Upper lobe of left lung (tissue), 6 donors: ENCODE measurements at regions not wholly inside any gene's neighbourhood (a gene's known extent, or its start where the extent isn't known, plus 50 kb on each side); places are given as distances from the start of the nearest gene placed in this dataset.
A peak's percentile ranks its signal among the peaks of the same experiment; 100 is the strongest.
"Not testable (repeated sequence)": the region's sequence is repeated elsewhere in the genome, so short reads cannot be mapped to it uniquely, and the experiment has no call there.

Source experiments
- ATAC-seq, 2 donors: fragments of 200-7000 bp; cut with Tn5 transposase; one replicate each; pipeline ENCODE4 v1.9.1; 2022; ENCODE audit warnings: mild to moderate bottlenecking in 2 of 2, moderate library complexity in 2 of 2; ENCODE audit not compliant: low FRiP score in 2 of 2
- DNase-seq, 2 donors: peaks; one replicate each; pipeline ENCODE4 v3.0.0-alpha.2; 2019 to 2020
- H3K27ac ChIP-seq, 4 donors: fragments of 200-600 bp; sonication (generic); one replicate each; pipeline ENCODE4 v1.5.1; 2016 to 2019
- H3K27me3 ChIP-seq, 4 donors: fragments of 200-600 bp; sonication (generic); one replicate each; pipeline ENCODE4 v1.5.1; 2017 to 2019
- H3K36me3 ChIP-seq, 4 donors: fragments of 200-600 bp; sonication (generic); one replicate each; pipeline ENCODE4 v1.5.1; 2016 to 2019
- H3K4me1 ChIP-seq, 4 donors: fragments of 200-600 bp; sonication (generic); one replicate each; pipeline ENCODE4 v1.5.1; 2018 to 2019
- H3K4me3 ChIP-seq, 4 donors: fragments of 200-600 bp; sonication (generic); one replicate each; pipeline ENCODE4 v1.5.1; 2017 to 2019; ENCODE audit warnings: mild to moderate bottlenecking in 2 of 4, moderate library complexity in 1 of 4
- H3K9me3 ChIP-seq, 4 donors: fragments of 200-600 bp; sonication (generic); one replicate each; pipeline ENCODE4 v1.5.1; 2018 to 2019
- CTCF ChIP-seq, 6 experiments: fragments of 450-650 bp in 4 of 6; fragments of 200-600 bp in 2 of 6; sonication (generic) in 2 of 6; IDR thresholded peaks; one replicate each; pipeline ENCODE4 v1.5.1; 2016 to 2019; ENCODE audit warnings: antibody characterized with exemption in 6 of 6
- EP300 ChIP-seq, 4 donors: sonication (generic); formaldehyde crosslinking; IDR thresholded peaks; one replicate each; pipeline ENCODE4 v1.5.1; 2017; ENCODE audit warnings: antibody characterized with exemption in 4 of 4, control low read depth in 2 of 4
- POLR2A ChIP-seq, 4 donors: fragments of 450-650 bp; IDR thresholded peaks; one replicate each; pipeline ENCODE4 v1.5.1; 2016 to 2017; ENCODE audit warnings: antibody characterized with exemption in 4 of 4, mild to moderate bottlenecking in 2 of 4
- POLR2AphosphoS5 ChIP-seq, 2 donors: sonication (generic); formaldehyde crosslinking; IDR thresholded peaks; one replicate each; pipeline ENCODE4 v1.5.1; 2017; ENCODE audit warnings: antibody characterized with exemption in 2 of 2
- WGBS, 2 donors: methylation state at CpG; one replicate each; pipeline ENCODE4 v1.1.5; 2017 to 2018; 5-methylcytosine and 5-hydroxymethylcytosine counted together
- donor health status: DM: no; HTN: no; CAD: no; lungs with moderate emphysema.
- donor health status: DM: no; HTN: yes; CAD: no; lungs with severe emphysema.

GRCh38 chr6:27145731-27146455, 101.6 kb upstream of the PRSS16 start:
- H3K9me3 ChIP-seq: no peaks in the 10 kb centered on the region
- no peaks in the 10 kb centered on the region for H3K27me3 ChIP-seq
- peak overlapping the region; percentile 53 to 68 (median 58) for H3K4me3 ChIP-seq
- H3K4me1 ChIP-seq: peaks cover 12 to 27% (median 17%) of the 10 kb centered on the region in 4 donors
- H3K27ac ChIP-seq: peak overlapping the region; percentile 89 to 95 (median 94)
- TF ChIP-seq EP300 (IDR thresholded peaks at IDR 0.05) (peak in 3 of 4 donors; percentile 12 to 53 (median 47)), POLR2AphosphoS5 (IDR thresholded peaks at IDR 0.05) (peak; percentile 79 to 87), POLR2A (IDR thresholded peaks at IDR 0.05) (peak in 3 of 4 donors; percentile 11 to 31 (median 25)), CTCF (IDR thresholded peaks at IDR 0.05) (no peak)
- H3K36me3 ChIP-seq: no peaks in the 10 kb centered on the region
- DNase-seq (peak in 1 of 2 donors; percentile 89), ATAC-seq (peak; percentile 86 to 92)
- 1 to 2% methylated on average over 25 of the region's 25 CpGs for WGBS, 2 donors

DNA sequence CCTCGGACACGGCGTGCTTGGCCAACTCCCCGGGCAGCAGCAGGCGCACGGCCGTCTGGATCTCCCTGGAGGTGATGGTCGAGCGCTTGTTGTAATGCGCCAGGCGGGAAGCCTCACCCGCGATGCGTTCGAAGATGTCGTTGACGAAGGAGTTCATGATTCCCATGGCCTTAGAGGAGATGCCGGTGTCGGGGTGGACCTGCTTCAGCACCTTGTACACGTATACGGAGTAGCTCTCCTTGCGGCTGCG, 101.1 kb upstream of the PRSS16 start:
- H3K4me1 ChIP-seq: peaks cover 10 to 27% (median 17%) of the 10 kb centered on the region in 4 donors
- H3K27me3 ChIP-seq, H3K36me3 ChIP-seq, H3K9me3 ChIP-seq: not testable (repeated sequence)
- peak overlapping the region; percentile 89 to 95 (median 94) for H3K27ac ChIP-seq
- ATAC-seq: peak in 1 of 2 donors; percentile 5
- WGBS, 2 donors: 4 to 6% methylated on average over 5 to 15 of the region's 23 CpGs
- peak in 1 of 2 donors; percentile 68 for DNase-seq
- H3K4me3 ChIP-seq: peak overlapping the region; percentile 53 to 68 (median 58)

DNA sequence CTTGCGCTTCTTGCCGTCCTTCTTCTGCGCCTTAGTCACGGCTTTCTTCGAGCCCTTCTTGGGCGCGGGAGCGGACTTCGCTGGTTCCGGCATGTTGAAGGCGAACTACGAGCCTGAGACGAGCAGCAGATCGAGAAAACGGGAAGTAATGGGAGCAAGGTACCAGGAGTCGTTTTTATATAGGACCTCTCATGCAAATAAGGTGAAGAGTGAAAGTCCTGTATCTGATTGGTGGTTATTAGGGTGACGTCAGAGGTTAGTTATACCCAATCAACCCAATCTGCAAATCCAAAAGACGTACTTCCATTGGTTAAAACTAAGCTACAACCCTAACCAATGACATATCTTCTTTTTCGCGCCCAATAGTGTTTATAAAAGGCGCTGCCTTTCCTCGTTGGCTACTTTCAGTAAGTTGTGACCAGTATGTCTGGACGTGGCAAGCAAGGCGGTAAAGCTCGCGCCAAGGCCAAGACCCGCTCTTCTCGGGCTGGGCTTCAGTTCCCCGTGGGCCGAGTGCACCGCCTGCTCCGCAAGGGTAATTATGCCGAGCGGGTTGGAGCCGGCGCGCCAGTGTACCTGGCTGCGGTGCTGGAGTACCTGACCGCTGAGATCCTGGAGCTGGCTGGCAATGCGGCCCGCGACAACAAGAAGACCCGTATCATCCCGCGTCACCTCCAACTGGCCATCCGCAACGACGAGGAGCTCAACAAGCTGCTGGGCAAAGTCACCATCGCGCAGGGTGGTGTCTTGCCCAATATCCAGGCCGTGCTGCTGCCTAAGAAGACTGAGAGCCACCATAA, 100.6 kb upstream of the PRSS16 start:
- Histone ChIP-seq H3K36me3 (no peaks in the 10 kb centered on the region), H3K27ac (peak overlapping the region; percentile 89 to 95 (median 94)), H3K4me3 (peak overlapping the region; percentile 53 to 68 (median 58)), H3K9me3 (no peaks in the 10 kb centered on the region), H3K27me3 (no peaks in the 10 kb centered on the region), H3K4me1 (peaks cover 10 to 27% (median 16%) of the 10 kb centered on the region in 4 donors)
- peak; percentile 94 to 96 for ATAC-seq
- 0 to 3% methylated on average over 17 to 51 of the region's 51 CpGs for WGBS, 2 donors
- peak in 1 of 6 experiments; percentile 25 for TF ChIP-seq CTCF (IDR thresholded peaks at IDR 0.05)
- peak in 1 of 4 donors; percentile 66 for TF ChIP-seq EP300 (IDR thresholded peaks at IDR 0.05)
- TF ChIP-seq POLR2A (IDR thresholded peaks at IDR 0.05): peak in 3 of 4 donors; percentile 94 to 98 (median 97)
- TF ChIP-seq POLR2AphosphoS5 (IDR thresholded peaks at IDR 0.05): peak; percentile 99
- DNase-seq: peak; percentile 69 to 91

DNA sequence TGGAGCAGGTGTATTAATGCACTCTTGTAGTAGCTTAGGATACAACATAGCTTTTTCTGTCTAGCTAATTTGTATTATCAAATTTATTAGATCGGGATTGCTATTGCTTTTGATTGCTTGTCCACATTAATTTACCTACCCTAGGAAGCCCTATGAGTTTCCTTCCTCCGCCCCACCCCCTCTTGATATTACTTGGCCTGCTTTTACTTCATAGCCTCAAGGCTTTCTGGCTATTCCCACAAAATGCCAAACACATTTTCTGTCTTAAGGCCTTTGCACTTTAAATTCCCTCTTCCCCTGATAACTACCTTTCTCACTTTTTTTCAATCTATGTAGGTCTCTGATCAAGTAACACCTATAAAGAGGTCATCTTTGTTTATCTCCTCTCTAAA, 99.1 kb upstream of the PRSS16 start:
- Histone ChIP-seq H3K4me1 (peaks cover 10 to 27% (median 16%) of the 10 kb centered on the region in 4 donors), H3K4me3 (no peak overlapping the region), H3K27me3 (no peaks in the 10 kb centered on the region), H3K27ac (no peak overlapping the region), H3K9me3 (no peaks in the 10 kb centered on the region), H3K36me3 (no peaks in the 10 kb centered on the region)
- TF ChIP-seq CTCF (IDR thresholded peaks at IDR 0.05) (no peak), POLR2A (IDR thresholded peaks at IDR 0.05) (no peak), POLR2AphosphoS5 (IDR thresholded peaks at IDR 0.05) (no peak), EP300 (IDR thresholded peaks at IDR 0.05) (no peak)
- ATAC-seq (no peak), DNase-seq (no peak)
- WGBS, 2 donors: 92 to 98% methylated on average over 2 of the region's 2 CpGs

GRCh38 chr6:27149150-27149549, 98.4 kb upstream of the PRSS16 start:
- Histone ChIP-seq H3K27me3 (no peaks in the 10 kb centered on the region), H3K27ac (no peak overlapping the region), H3K4me3 (no peak overlapping the region), H3K36me3 (no peaks in the 10 kb centered on the region), H3K9me3 (no peaks in the 10 kb centered on the region), H3K4me1 (peaks cover 10 to 22% (median 13%) of the 10 kb centered on the region in 4 donors)
- ATAC-seq (no peak), DNase-seq (no peak)
- WGBS, 2 donors: 58% methylated on average over 1 of the region's 1 CpG; no CpG with 5 or more reads in 1 of the 2 donors
- TF ChIP-seq CTCF (IDR thresholded peaks at IDR 0.05) (no peak), POLR2AphosphoS5 (IDR thresholded peaks at IDR 0.05) (no peak), POLR2A (IDR thresholded peaks at IDR 0.05) (no peak), EP300 (IDR thresholded peaks at IDR 0.05) (no peak)
